Fibroblast of pulmonary artery (primary cell): ENCODE measurements at regions not wholly inside any gene's neighbourhood (a gene's known extent, or its start where the extent isn't known, plus 50 kb on each side); places are given as distances from the start of the nearest gene placed in this dataset.

Source experiments
- DNase-seq: peaks from one replicate; pipeline ENCODE4 v3.0.0-alpha.2; 2010; ENCODE audit warnings: low read depth
- H3K4me3 ChIP-seq: replicated peaks from 2 replicates; pipeline ENCODE4 v1.5.1; 2011; ENCODE audit warnings: low read depth, mild to moderate bottlenecking, control low read depth, low read length, moderate library complexity
- TF ChIP-seq, protein P1 (sequence below): IDR thresholded peaks from 2 replicates; pipeline ENCODE4 v1.5.1; 2011; ENCODE audit warnings: mild to moderate bottlenecking, control low read depth, low read length, inconsistent platforms; ENCODE audit errors: missing control alignments

DNA sequence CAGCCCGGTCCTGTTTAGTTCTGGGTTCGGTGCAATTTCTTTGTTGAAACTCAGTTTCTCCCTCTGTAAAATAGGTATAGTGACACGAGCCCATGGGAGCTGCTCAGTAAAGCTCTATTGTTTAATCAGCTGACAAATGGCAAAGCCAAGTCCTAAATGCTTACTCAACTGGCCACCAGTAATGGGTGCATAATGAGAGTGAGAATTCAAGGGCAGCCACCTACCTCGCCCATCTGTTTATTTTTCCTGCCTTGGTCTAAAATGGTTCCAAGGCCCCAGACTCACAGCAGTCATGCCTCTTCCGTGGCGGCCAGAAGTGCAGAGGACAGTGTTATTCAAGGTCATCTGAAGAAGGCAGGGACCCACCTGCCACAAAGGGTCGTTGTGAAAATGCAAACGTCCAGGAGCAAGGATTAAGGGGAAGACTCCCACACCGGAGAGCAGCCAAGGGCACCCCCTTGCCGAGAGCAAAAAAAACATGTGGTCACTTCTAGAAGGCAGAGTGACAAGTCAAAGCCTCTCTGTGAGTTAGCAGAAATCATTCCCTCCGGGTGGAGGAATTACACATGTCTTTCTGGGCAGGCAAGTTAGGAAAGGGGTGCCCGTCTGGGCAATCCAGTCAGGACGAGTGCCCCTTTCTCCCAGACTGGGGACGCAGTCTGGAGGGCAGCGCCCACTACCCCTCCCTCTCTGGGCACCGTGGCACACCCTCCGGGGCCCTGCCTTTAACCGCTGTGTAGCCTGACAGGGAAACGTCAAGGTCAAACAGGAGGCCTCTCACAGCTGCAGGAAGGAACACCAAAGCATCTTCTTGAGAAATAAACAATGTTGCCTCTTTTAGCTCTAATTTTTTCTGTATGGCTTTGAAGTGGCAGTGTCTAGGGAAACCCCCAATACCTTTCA, 186.2 kb downstream of the FOXO1 start:
- H3K4me3 ChIP-seq: no peak overlapping the region
- no peak for DNase-seq
- TF ChIP-seq, protein P1, sequence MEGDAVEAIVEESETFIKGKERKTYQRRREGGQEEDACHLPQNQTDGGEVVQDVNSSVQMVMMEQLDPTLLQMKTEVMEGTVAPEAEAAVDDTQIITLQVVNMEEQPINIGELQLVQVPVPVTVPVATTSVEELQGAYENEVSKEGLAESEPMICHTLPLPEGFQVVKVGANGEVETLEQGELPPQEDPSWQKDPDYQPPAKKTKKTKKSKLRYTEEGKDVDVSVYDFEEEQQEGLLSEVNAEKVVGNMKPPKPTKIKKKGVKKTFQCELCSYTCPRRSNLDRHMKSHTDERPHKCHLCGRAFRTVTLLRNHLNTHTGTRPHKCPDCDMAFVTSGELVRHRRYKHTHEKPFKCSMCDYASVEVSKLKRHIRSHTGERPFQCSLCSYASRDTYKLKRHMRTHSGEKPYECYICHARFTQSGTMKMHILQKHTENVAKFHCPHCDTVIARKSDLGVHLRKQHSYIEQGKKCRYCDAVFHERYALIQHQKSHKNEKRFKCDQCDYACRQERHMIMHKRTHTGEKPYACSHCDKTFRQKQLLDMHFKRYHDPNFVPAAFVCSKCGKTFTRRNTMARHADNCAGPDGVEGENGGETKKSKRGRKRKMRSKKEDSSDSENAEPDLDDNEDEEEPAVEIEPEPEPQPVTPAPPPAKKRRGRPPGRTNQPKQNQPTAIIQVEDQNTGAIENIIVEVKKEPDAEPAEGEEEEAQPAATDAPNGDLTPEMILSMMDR: no peak

DNA sequence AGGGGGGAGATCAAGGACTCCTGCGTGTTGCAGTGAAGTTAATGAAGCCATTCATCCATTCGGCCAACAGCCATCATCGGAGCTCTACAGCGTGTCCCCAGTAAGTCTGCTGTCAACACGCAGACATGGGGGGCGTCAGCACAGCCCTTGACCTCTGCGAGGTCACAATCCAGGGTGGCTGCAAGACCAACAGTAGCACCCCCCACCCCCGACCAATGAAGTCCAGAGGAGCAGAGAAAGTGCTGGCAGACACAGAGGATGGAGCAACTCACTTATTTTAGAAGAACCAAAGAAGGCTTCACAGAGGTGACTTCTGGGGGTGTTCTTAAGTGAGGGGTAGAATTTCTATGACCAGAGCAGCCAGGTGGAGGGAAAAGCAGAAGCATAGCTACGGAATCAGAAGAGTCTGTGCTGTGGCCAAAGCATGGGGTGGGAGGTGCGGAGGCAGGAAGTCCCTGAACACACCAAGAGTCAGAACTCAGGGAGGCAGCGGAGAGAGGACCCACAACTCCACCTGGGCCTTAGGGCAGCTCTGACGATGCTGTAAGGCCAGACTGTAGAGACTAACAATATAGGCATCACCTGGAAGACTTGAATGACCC, 185.4 kb downstream of the FOXO1 start:
- DNase-seq: no peak
- TF ChIP-seq, protein P1: no peak
- no peak overlapping the region for H3K4me3 ChIP-seq

DNA sequence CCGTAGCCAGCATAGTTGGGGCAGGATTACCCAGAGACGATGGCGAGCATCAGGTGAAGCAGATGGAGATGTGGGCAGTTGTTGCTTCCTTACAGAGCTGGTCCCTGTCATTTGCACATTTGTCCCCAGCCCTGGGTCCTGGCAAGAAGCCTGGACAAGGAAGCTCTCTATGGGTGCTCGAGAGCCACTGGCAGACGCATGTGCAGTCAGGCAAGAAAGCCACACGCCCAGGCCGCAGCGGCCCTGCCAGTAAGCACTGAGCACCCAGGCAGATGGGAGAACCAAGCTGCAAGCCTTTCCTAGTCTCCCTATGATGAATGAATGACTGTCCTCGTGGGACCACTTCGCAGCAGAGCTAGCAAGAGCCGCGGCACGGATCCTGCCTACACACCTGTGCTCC, 182.8 kb downstream of the FOXO1 start:
- no peak for DNase-seq
- no peak overlapping the region for H3K4me3 ChIP-seq
- TF ChIP-seq, protein P1: no peak

DNA sequence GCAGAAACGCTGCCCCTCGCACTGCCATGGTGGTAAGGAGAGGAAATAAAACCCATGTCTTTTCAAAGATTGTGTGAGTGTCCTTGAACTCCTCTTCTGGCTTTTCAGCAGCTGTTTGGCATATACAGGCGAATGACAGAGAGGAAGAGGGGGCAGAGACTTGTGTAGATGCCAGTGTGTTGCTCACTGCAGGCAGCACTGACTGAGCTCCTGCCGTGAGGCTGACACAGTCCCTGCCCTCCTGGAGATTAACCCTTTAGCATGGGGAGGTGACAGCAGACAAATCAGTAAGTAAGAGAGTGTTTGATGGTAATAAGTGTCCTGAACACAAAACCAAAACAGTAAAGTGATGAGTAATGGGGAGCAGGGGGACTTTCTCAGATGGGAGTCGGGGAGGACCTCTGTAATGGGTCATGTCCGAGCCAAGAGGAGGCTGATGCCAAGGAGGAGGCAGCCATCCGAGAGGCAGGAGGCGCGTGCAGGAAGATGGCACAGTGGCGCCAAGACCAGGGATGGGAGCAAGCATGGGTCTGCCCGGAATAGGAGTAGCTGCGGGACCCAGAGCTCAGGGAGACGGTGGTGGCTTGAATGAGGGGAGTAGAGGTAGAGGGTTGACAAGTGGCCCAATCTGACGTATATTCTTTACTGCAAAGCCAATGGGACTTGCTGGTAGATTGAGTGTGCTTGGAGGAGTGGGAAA, 182.2 kb downstream of the FOXO1 start:
- TF ChIP-seq, protein P1: no peak
- H3K4me3 ChIP-seq: no peak overlapping the region
- DNase-seq: no peak

DNA sequence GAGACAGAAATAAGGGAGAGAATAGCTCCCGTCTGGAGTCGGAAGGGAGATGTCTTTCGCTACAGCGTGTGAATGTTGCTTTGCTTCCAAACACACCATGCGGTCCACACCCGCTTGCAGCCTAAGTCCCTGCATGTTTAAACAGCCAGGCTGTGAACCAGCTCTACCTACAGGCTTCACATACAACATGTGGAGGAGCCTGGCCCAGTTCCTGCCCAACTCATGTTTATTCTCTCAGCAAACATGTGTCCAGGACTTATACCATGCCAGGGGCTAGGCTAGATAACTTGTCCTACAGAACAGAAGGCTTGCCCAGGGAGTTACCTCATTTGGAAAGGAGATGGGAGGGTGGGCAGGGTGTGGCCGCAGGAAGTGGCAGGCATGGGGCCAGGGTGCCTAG, 181.5 kb downstream of the FOXO1 start:
- TF ChIP-seq, protein P1: no peak
- DNase-seq: no peak
- no peak overlapping the region for H3K4me3 ChIP-seq

DNA sequence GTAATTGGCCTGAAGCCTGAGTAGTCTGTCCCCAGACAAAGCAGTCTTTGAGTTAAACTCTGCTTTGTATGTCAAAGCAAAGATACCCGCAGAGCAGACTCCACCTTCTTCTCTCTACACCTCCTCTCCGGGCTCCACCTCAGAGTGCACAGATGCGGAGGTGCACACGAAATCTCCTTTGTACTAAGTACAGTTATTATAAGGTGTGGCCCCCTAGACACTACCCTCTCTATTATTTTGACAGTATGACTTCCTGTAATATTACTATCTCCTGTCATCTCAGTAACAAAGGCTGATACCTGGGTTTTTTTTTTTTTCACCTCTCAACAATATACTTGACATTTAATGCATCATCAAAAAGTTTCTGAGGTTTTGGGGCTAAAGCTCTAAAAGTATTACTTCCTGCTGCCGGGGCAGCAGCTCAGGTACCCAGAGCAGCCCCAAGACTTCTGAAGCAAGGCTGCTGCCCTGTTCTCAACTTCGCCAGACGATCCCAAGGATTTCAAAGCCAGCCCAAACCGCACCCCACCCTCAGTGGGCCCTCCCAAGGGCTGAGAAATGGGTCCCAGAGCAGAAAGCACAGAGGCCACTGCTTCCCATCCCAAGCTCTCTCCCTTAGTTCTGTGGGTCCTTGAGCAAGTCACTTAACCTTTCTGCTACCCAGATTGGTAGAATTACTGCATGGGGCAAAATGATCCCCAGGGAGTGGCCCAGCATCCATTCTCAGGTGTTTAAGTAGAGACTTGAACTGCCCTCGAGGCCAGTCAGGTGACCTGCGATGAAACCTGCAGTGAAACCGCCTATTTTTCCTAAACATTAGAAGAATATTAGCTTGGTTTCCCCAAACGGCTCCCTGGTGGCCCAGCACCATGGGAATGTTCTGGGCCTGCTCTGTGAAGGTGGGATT, 180.6 kb downstream of the FOXO1 start:
- no peak for DNase-seq
- TF ChIP-seq, protein P1: no peak
- no peak overlapping the region for H3K4me3 ChIP-seq
